ENCODE measurements at regions not wholly inside any gene's neighbourhood (a gene's known extent, or its start where the extent isn't known, plus 50 kb on each side); places are given as distances from the start of the nearest gene placed in this dataset.
A peak's percentile ranks its signal among the peaks of the same experiment; 100 is the strongest.

DNA sequence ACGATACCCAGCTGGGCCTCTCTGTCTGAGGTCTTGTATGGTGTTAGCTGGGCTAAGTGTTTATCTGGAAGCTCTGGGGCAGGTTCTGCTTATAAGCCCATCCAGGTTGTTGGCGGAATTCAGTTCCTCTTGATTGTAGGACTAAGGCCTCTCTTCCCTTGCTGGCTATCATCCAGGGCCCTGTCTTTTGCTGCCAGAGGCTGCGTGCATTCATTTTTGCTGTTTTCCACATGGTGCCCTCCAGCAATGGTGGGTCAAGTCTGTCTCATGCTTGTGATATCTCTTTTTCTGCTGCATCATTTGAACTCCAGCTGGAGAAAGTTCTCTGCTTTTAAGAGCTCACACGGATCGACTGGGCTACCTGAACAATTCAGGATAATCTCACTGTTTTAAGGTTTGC, 105.7 kb upstream of the ZNF618 start:
- Histone ChIP-seq H3K36me3 (no peaks in the 10 kb centered on the region), H3K27me3 (no peaks in the 10 kb centered on the region), H3K27ac (no peak overlapping the region), H3K9me3 (peaks cover 0 to 4% (median 0%) of the 10 kb centered on the region in 12 donors), H3K4me1 (peaks cover 0 to 16% (median 6%) of the 10 kb centered on the region in 12 donors), H3K4me3 (no peak overlapping the region)
- TF ChIP-seq, protein P1, sequence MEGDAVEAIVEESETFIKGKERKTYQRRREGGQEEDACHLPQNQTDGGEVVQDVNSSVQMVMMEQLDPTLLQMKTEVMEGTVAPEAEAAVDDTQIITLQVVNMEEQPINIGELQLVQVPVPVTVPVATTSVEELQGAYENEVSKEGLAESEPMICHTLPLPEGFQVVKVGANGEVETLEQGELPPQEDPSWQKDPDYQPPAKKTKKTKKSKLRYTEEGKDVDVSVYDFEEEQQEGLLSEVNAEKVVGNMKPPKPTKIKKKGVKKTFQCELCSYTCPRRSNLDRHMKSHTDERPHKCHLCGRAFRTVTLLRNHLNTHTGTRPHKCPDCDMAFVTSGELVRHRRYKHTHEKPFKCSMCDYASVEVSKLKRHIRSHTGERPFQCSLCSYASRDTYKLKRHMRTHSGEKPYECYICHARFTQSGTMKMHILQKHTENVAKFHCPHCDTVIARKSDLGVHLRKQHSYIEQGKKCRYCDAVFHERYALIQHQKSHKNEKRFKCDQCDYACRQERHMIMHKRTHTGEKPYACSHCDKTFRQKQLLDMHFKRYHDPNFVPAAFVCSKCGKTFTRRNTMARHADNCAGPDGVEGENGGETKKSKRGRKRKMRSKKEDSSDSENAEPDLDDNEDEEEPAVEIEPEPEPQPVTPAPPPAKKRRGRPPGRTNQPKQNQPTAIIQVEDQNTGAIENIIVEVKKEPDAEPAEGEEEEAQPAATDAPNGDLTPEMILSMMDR (IDR thresholded peaks at IDR 0.05): no peak
- TF ChIP-seq POLR2A (IDR thresholded peaks at IDR 0.05): no peak
- 73 to 79% (median 75%) methylated on average over 5 of the region's 5 CpGs for WGBS, 4 donors
- intact Hi-C loops (cut with DNase I): no loop called here
- DNase-seq: no peak
- no peak for ATAC-seq

- H3K4me3 ChIP-seq: no peak overlapping the region
- H3K27me3 ChIP-seq: no peaks in the 10 kb centered on the region
- WGBS, 4 donors: 39 to 53% (median 42%) methylated on average over 4 of the region's 4 CpGs
- DNase-seq (peak in 1 of 5 donors; percentile 40), ATAC-seq (peak in 3 of 4 donors; percentile 43 to 73 (median 56))
- TF ChIP-seq, protein P1 (IDR thresholded peaks at IDR 0.05): no peak
- no peak for TF ChIP-seq POLR2A (IDR thresholded peaks at IDR 0.05)
- no peak overlapping the region for H3K27ac ChIP-seq
- peaks cover 0 to 8% (median 0%) of the 10 kb centered on the region in 12 donors for H3K9me3 ChIP-seq
- H3K4me1 ChIP-seq: peaks cover 0 to 16% (median 6%) of the 10 kb centered on the region in 12 donors
- intact Hi-C loops (cut with DNase I): no loop called here
- H3K36me3 ChIP-seq: no peaks in the 10 kb centered on the region
Measured at GRCh38 chr9:113771199-113771598, 104.9 kb upstream of the ZNF618 start.

DNA sequence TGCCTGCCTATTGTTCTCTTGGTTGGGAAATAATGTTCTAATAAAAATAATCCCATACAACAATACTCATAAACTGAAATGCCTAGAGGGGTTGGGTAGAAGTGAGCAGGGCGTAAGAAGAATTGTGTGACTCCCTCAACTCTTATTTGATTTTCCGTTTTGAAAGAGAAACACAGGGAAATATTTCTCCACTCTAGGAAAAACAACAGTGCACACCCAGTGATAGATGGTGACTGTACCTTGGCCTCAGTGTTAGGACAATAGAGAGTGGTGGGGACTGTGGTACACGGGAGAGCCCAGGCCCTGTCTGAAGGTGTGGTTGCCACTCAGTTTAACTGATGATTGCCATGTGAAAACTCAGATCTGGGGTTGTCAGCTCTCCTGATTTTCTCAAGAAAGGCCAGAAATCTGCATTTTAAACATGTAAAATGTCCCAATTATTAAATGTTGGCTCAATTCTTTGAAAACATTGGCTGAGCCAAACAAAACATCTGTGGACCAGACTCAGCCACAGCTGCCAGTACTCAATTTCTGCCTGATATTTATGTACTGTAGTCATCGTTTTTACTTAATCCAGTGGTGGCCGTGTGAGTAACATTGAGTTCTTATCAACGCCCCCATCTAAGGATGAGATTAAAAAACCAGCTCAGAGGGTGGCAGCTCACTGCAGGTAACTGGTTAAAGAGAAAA, 103.8 kb upstream of the ZNF618 start:
- WGBS, 4 donors: 52 to 64% (median 58%) methylated on average over 6 of the region's 6 CpGs
- ATAC-seq: peak; percentile 56 to 89 (median 70)
- intact Hi-C loops (cut with DNase I): no loop called here
- Histone ChIP-seq H3K4me1 (peaks cover 0 to 16% (median 6%) of the 10 kb centered on the region in 12 donors), H3K27me3 (no peaks in the 10 kb centered on the region), H3K4me3 (no peak overlapping the region), H3K27ac (peak overlapping the region in 1 of 12 donors; percentile 17), H3K9me3 (peaks cover 0 to 8% (median 0%) of the 10 kb centered on the region in 12 donors), H3K36me3 (no peaks in the 10 kb centered on the region)
- no peak for TF ChIP-seq POLR2A (IDR thresholded peaks at IDR 0.05)
- TF ChIP-seq, protein P1 (IDR thresholded peaks at IDR 0.05): no peak
- DNase-seq: no peak

DNA sequence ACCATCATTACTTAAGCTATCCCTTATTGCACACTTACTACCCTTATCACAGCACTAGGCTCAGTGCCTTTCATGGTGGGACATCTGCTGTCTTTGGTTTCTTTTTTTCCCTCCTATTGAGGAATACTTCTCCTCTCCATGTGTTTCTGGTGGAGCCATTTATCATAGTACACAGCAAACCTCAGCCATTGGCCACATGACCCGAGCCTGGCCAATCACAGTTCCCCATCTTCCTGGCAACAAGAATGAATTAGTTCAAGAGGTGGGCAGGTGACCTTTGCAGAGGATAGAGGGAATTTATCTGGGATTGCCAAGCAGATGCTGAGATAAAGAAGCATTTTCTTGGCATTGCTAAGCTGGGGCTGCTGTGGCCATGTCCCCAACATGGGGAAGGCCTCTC, 101.1 kb upstream of the ZNF618 start:
- Histone ChIP-seq H3K4me1 (peaks cover 0 to 16% (median 6%) of the 10 kb centered on the region in 12 donors), H3K9me3 (peaks cover 0 to 8% (median 0%) of the 10 kb centered on the region in 12 donors), H3K27me3 (no peaks in the 10 kb centered on the region), H3K27ac (no peak overlapping the region), H3K36me3 (no peaks in the 10 kb centered on the region), H3K4me3 (no peak overlapping the region)
- intact Hi-C loops (cut with DNase I): no loop called here
- no peak for DNase-seq
- WGBS, 4 donors: 90 to 95% (median 93%) methylated on average over 1 of the region's 1 CpG
- ATAC-seq: no peak
- no peak for TF ChIP-seq POLR2A (IDR thresholded peaks at IDR 0.05)
- TF ChIP-seq, protein P1 (IDR thresholded peaks at IDR 0.05): no peak
